HG03159 (cell line): ENCODE measurements at regions not wholly inside any gene's neighbourhood (a gene's known extent, or its start where the extent isn't known, plus 50 kb on each side); places are given as distances from the start of the nearest gene placed in this dataset.

Experiments
- ATAC-seq: cut with Tn5 transposase; IDR thresholded peaks from one replicate; pipeline ENCODE4 v1.9.1; 2021; ENCODE audit warnings: mild to moderate bottlenecking, moderate library complexity; ENCODE audit not compliant: unreplicated experiment

GRCh38 chr2:35063836-35064235, 1291.7 kb upstream of the CRIM1 start:
- ATAC-seq, result no peak

- ATAC-seq, result no peak
Observed at GRCh38 chr2:35035883-35036282, 1319.7 kb upstream of the CRIM1 start.

- no peak for ATAC-seq
Observed at GRCh38 chr2:35033748-35034147, 1321.8 kb upstream of the CRIM1 start.

DNA sequence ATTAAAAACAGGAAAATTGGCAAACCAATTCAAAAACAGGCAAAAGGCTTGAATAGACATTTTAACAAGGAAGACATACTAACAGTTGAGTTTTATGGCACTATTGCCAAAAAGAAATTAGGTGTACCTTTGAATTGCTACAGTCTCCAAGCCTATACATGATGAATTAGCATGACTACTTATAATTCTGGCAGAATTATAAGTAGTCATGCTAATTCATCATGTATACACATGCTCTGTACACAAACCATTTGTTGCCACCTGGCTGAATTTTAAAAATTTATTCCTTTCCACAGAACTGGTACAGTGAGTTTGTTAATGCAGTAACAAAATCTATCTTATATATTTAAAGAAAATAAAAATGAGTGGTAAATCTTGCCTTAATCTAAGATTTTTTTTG, 1332.0 kb upstream of the CRIM1 start:
- ATAC-seq, result no peak

DNA sequence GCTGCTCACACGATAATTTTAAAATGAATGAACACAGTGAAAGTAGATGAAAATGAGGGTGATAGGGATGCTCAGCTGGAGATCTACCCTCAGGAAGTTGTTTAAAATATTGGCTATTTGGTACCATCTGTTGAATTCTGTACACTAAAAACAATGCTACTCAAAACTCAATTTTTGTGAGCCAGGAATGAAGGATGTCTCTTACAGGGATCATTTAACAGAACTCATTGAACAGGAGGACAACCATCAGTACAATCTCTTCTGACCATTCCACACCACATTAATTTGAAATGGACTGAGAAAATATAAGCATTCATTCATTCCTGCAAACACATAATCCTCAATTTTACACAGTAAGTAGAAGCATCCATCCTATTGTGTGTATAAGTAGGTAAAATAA, 1355.1 kb upstream of the CRIM1 start:
- no peak for ATAC-seq

- no peak for ATAC-seq
Observed at GRCh38 chr2:34998741-34999140, 1356.8 kb upstream of the CRIM1 start.

DNA sequence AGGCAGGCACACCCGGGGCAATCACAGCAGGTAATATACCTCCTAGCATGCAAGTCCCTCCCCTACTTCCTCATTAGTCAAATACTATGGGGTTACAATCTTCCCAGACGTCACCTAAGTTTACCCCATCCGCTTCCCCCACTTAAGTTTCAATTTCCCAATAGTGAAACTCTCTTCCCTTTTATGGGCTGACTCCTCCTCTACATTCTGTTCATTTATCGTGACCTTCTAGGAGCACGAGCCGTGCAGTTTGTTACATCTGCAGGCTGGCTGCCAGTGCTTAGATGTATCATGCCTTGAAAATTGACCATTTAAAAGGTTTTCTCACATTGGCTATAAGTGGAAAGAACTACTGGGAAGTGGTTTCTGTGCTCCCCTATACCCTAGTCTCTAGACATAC, 1357.8 kb upstream of the CRIM1 start:
- ATAC-seq, result no peak

DNA sequence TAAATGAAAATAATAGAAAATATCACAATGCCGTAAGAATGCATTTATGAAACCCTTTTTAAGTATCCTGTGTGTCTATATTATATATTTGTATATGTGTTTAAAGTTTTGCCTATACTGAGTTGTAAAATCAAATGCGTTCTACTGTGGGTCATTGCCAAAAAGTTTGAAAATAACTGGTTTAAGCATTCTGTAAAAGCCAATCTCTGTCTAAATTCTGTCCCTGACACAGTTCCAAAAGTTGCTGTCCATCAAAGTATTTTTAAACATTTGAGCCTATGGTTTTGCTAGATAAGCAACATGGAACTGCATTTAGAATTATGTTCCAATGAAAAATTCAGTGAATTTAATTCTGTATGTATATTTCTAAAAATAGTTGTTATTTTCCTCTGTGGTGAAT, 1360.4 kb upstream of the CRIM1 start:
- no peak for ATAC-seq

DNA sequence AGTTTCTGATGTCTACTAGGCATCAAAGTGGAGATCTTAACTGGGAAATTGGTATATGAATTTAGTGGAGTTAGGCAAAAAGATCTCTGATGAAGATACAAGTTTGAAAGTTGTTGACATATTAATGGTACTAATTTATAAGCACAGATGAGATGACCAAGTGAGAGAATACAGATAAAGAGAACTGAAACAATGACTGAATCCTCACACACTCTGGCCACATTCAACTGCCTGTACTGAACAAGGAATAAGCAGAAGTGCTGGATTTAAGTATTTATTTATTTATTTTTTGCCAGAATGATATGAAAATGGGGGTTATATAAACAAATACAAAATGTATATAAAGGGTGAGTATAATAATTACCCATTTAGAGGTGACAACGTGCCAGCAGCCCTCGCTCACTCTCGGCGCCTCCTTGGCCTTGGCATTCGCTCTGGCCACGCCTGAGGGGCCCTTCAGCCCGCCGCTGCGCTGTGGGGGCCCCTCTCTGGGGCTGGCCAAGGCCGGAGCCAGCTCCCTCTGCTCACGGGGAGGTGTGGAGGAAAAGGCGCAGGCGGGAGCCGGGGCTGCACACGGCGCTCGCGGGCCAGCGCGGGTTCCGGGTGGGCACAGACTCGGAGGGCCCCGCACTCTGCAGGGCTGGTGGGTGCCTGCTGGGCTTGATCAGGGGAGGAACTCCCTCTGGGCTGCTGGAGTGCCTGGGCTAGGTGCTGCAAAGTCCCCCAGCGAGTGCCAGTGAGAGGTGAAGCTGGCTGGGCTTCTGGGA, 1363.9 kb upstream of the CRIM1 start:
- no peak for ATAC-seq

DNA sequence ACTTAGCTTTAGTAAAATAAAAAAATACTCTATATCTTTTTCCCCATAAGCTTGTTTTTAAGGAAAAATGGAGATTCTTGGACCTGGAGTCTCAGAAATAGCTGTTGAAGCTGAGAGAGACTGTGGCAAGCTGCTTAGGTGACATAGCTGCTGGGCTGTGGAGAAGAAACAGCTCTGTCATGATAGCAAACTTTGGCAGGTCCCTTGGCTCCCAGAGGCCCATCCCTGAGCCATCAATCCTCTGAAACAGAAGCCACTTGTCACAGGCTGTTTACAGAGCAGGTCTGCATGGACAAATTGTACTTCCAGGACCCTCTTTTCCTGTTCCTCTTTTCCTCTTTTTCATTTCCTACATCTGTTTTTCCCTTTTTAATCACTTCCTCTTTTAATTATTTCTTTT, 1370.1 kb upstream of the CRIM1 start:
- no peak for ATAC-seq

- no peak for ATAC-seq
Observed at GRCh38 chr2:34980689-34981088, 1374.9 kb upstream of the CRIM1 start.

GRCh38 chr2:34979148-34979547, 1376.4 kb upstream of the CRIM1 start:
- no peak for ATAC-seq

GRCh38 chr2:34961822-34962221, 1362.7 kb upstream of the FAM98A start:
- no peak for ATAC-seq

DNA sequence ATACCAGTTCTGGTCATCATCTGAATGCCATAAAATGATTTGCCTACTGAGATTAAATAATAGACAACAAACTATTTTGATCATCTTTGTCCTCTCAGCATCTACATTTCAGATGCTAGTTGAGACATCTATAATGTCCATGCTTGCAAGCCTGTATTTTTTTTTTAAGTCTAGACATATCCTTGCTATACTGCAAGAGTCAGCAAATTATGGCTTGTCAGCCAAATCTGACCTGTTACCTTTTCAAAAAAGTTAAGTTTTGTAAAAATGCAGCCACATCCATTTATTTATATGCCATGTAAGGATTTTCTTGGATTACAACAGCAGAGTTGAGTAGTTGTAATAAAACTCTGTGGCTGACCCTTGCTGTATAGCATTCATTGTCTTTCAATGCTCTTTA, 1355.7 kb upstream of the FAM98A start:
- no peak for ATAC-seq

DNA sequence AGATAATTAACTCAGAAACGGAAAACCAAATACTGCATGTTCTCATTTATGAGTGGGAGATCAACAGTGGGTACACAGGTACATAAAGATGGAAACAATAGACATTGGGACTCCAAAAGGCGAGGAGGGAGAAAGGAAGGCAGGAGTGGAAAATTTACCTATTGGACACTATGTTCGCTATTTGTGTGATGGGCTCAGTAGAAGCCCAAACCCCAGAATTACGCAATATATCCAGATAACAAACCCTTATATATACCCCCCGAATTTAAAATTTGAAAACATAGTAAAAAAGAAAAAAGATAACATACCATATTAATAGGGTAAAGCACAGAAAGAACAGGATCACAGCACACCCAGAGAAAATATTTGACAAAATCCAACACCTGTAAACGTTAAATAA, 1351.7 kb upstream of the FAM98A start:
- no peak for ATAC-seq

DNA sequence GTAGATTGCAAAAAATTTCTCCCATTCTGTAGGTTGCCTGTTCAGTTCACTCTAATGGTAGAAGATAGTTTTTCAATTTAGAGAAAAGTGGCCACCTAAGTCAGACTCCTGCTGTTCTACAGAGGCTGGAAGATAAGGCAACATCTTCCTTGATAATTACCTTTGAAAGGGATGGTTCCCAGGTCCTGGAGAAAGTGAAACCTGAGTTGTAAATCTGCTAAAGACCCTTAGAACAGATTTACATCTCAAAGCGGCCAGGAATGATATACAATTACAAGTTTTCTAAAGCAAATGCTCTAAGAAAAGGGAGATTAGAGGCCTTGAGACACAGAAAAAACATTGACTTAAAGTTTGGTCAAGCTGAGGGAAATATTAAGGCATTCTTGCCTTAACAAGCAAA, 1350.2 kb upstream of the FAM98A start:
- ATAC-seq, result no peak

DNA sequence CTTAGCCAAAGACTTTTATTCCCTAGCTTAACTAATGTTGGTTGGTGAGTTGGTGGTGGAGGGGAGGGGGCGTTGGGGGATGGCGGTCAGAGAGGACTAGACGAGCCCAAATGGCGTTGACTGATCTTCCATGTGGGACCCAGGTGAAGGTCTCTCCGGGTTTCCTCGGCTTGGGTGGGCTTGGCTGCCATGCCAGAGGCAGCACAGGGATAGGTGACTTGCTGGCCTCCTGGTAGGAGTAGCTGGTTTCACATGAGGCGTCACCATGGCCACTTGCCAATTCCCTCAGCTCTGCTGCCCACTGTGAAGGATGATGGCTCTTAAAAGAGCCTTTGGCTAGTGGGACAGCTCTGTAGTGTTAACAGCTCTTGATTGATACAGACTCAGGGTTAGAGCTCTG, 1337.0 kb upstream of the FAM98A start:
- ATAC-seq, result no peak

DNA sequence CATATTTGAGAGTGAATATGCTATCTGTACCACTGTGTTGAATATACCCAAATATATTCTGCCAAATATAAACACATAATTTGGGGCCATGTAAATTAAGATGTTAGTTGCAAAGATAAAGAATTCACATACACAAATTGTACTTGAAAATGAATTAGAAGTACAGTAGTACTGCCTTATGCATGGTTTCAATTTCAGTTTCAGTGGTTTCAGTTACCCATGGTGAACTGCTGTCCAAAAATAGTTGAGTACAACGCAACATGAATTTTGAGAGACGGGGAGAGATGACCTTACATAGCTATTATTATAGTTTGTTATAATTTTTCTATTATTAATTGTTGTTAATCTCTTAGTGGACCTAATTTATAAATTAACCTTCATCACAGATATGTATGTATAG, 1313.0 kb upstream of the FAM98A start:
- ATAC-seq, result peak; percentile 98

DNA sequence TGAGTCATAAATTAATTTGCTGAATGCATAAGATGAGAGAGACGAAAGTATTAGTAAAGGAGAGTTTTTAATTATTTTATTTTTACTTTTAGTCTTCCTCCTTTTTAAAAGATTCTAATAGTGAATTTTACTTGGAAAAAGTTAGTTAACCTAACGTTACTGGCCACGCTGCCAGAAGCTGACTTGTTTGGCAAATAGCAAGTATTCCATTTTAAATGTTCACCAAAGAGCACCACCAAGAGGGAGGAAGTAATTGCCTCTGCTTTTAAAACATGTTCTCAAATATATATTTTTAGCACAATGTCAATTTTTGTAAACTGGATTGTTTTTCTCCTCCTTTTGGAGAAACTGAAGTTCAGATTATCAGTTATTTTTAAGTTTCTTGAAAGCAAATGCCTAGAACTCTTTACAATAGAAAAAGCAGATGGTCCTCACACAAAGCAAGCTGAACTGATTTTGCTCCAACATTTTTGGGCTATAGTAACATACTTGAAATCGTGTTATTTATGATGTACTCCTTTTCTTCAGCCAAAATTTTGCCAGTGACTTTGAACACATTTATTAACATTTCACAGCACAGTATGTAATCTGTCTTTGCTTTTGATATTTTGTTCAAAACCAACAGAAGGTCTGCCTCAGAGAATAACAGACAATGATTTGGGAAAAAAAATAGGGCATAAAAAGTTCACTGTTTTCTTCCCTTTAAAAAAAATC, 1311.0 kb upstream of the FAM98A start:
- ATAC-seq, result no peak

GRCh38 chr2:34907812-34908211, 1308.7 kb upstream of the FAM98A start:
- no peak for ATAC-seq

GRCh38 chr2:34901739-34902138, 1302.6 kb upstream of the FAM98A start:
- ATAC-seq, result no peak

DNA sequence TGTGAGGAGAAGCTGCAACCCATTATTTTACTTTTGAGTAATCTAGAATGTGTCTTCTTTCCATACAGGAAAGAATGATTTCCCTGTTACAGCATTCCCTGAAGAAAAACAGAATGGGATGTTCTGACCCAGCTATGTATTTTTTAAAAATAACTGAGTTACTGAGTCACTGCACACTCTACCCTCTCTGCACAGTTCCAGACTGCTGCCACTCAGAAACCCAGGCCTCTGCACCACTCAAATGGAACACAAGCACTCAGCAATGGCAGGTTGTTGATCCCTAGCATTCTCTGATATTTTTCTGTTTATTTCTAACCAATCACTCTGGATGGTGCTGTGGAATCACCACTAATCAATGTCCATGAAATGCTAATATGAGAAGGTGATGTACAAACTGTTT, 1300.0 kb upstream of the FAM98A start:
- ATAC-seq, result no peak

GRCh38 chr2:34892766-34893165, 1293.7 kb upstream of the FAM98A start:
- no peak for ATAC-seq
